Mucosa of gallbladder (tissue), 1 donor: ENCODE measurements at regions not wholly inside any gene's neighbourhood (a gene's known extent, or its start where the extent isn't known, plus 50 kb on each side); places are given as distances from the start of the nearest gene placed in this dataset.

ENCODE experiments used
- DNase-seq: peaks from one replicate; pipeline ENCODE4 v3.0.0-alpha.2; 2020; ENCODE audit warnings: low spot score
- donor health status: DM: no; HTN: no; CAD: no.

- no peak for DNase-seq
Measured at GRCh38 chr3:34780973-34781372, 858.4 kb upstream of the ARPP21 start.

DNA sequence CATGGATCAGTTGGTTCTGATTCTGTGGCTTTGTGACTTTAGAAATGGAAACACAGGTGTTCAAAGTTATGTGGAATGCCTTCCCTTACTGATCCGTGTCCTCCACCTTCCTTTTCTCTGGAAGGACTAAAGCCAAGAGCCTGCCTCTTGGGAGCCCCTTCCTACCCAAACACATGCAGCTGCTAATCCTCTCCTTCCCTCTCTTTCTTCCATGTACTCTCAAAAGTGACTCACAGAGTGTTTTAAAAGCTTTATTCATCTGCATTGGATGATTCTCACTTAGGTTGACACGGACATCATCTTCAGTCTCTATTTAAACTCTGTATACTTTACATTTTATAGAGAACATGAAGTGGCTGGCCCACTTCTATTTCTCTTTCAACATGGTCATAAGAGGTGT lies 856.5 kb upstream of the ARPP21 start:
- no peak for DNase-seq

GRCh38 chr3:34783876-34784275 lies 855.4 kb upstream of the ARPP21 start:
- no peak for DNase-seq

GRCh38 chr3:34793057-34793456 lies 846.3 kb upstream of the ARPP21 start:
- DNase-seq: no peak

- DNase-seq: no peak
Measured at GRCh38 chr3:34807611-34808010, 831.7 kb upstream of the ARPP21 start.

- no peak for DNase-seq
Measured at GRCh38 chr3:34808287-34808686, 831.0 kb upstream of the ARPP21 start.

- no peak for DNase-seq
Measured at GRCh38 chr3:34828847-34829246, 810.5 kb upstream of the ARPP21 start.

DNA sequence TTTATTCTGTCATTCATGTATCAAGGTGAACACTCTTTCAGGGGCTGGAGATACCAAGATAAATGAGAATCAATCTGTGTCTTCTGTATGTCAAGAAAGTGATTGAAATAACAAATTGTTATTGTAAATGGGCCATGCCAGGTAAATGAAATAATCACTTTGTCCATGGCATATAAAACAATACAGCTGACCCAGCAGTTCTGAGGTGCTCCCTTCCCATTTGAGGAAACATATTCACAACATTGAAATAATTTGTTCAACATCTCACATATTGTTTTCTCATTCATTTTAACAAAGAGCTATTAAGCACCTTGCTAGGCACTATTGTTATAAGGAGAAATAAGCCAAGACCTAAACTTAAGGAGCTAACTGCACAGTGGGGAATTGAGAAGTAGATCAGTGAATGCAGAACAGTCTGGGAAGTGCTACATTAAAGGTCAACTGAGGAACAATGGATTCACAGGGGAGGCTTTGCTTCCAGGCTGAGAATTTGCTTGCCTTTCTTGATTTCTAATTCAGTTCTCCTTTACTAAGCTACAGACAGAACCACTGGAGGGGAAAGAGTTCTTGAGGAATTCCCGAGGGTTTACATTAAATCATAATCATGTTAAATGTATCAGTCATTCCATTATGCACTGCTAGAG lies 806.3 kb upstream of the ARPP21 start:
- no peak for DNase-seq

- DNase-seq: no peak
Measured at GRCh38 chr3:34837848-34838741, 801.2 kb upstream of the ARPP21 start.

- DNase-seq: no peak
Measured at GRCh38 chr3:34842706-34843480, 796.4 kb upstream of the ARPP21 start.

DNA sequence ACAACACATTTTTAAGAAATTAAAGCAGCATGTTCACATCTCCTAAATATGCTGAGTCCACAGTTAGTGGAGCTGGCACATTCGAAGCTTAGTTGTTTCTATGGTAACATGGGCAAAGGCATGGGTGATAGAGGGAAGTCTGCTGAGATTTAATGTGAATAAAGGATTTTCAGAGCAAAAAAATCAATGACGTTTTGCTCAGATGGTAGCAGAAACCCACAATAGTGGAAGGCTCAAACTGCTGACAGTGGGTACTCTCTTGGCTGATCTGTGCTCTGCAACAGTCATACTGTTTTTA lies 795.1 kb upstream of the ARPP21 start:
- DNase-seq: no peak

DNA sequence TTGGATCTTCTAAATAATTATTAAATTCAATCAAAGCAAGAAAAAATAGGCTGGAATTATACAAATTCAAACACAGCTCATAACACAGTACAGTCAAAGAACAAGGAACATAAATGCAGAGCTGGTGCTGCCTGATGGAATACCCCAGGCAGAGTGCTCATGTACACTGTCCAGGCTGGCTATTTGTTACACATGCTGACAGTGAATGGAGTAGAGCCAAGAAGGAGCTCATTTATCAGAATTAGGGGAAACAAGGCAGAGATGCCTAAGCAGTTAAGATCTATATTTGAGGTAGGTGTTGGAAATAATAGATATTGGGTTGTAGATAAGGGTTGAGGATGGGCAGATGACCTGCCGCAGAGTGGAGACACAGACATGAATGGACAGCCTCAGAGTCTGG lies 788.2 kb upstream of the ARPP21 start:
- DNase-seq: no peak

DNA sequence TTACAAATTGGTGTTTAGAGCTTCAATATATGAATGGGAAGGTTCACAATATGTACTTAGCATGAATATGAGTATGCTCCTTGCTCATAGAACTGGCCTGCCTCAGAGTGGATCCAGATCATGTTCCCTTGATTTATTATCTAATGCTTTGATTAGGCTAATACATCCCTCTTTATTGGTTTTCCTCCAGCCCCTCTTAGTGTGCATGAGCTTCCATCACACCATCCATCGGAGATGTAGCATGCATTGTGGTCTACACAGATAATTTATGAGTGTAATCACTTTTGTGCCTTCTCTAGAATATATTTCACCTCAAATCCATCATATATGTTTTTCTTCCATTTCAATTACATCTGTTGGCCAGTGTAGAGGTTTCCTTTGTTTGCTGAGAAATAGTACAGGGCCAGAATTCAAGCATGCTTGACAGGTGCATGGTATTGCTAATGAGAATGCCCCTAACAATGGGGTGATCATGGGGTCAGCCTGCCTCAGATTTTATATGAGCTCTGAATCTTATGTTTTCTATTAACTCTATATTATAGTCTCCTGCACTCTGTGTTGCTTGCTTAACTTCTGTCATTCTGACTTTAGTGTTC lies 786.4 kb upstream of the ARPP21 start:
- no peak for DNase-seq

- DNase-seq: no peak
Measured at GRCh38 chr3:34856081-34856947, 783.0 kb upstream of the ARPP21 start.

- no peak for DNase-seq
Measured at GRCh38 chr3:34858067-34858660, 781.2 kb upstream of the ARPP21 start.

GRCh38 chr3:34859746-34860145 lies 779.6 kb upstream of the ARPP21 start:
- no peak for DNase-seq

DNA sequence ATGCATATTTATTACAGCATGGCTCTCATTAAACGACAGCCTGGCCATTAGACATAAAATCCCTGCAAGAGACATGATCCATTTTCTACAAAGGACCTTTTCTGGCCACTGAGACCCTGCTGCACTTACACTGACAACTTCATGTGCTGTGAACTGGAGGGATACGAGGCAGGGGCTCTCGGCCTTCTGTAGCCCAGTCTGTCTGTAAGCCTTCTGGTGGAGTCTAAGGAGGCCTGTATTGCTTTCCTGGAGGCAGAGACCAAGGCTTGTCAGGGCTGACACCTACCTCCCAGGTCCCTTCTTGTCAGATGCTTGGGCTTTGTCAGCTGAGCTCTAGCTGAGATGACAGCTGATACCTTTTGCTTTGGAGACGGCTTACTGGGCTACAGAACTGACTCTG lies 776.9 kb upstream of the ARPP21 start:
- DNase-seq: no peak

DNA sequence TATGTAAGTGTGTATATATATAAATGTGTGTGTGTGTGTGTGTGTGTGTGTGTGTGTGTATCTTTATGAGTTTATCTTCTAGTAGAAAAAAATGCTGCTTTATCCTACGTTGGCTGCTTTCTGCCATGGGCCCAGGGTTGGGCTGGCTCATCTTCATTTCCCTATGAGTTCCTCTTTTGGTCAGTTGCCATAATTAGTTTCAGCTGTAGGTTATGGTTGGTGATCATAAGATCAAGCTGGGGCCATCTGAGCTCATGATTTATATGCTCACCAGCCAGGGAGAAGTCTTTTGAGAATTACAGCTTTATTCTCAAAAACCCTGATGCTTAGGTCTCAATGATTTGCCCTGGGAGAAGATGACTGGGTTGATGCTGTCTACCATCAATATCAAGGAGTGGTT lies 775.8 kb upstream of the ARPP21 start:
- DNase-seq: no peak

DNA sequence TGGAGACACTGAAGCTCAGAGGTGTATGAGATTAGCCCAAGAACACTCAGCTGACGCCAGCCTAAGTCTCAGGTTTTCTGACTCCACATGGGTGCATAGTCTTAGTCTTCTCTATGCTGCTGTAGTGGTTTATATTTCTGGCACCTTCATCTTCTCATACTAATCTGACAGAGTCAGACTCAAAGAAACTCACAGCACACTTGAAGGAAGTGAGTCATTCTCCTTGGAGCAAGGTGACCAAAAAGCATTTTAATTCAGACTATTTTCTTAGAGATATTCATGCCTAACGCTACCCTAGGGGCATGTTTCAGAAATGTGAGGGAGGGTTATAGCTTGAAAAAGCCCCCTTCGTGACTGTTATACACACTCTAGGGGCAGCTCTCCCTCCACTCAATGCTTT lies 775.3 kb upstream of the ARPP21 start:
- no peak for DNase-seq

GRCh38 chr3:34865346-34865745 lies 774.0 kb upstream of the ARPP21 start:
- DNase-seq: no peak

- DNase-seq: no peak
Measured at GRCh38 chr3:34868935-34869334, 770.4 kb upstream of the ARPP21 start.
